Stimulated activated effector memory CD8-positive, alpha-beta T cell treated with anti-CD3 and anti-CD28 coated beads, Interleukin-12 subunit alpha, Interleukin-12 subunit beta, amount 100 ng/mL, for 72 hours (primary cell): ENCODE measurements at regions not wholly inside any gene's neighbourhood (a gene's known extent, or its start where the extent isn't known, plus 50 kb on each side); places are given as distances from the start of the nearest gene placed in this dataset.
A peak's percentile ranks its signal among the peaks of the same experiment; 100 is the strongest.
"Not testable (repeated sequence)": the region's sequence is repeated elsewhere in the genome, so short reads cannot be mapped to it uniquely, and the experiment has no call there.

Source experiments
- ATAC-seq: fragments of 150-1000 bp; cut with Tn5 transposase; 2 replicates; pipeline ENCODE4 v1.10.0; 2021
- DNase-seq, 2 donors: peaks; one replicate each; pipeline ENCODE4 v3.0.0; 2021 to 2022; ENCODE audit warnings: low spot score in 2 of 2
- H3K27ac Mint-ChIP-seq: one replicate; pipeline ENCODE4 v1.8.0; 2022; ENCODE audit warnings: mild to moderate bottlenecking, mixed read lengths
- H3K36me3 Mint-ChIP-seq: one replicate; pipeline ENCODE4 v1.8.0; 2022; ENCODE audit warnings: mild to moderate bottlenecking, mixed read lengths
- H3K4me1 Mint-ChIP-seq: one replicate; pipeline ENCODE4 v1.8.0; 2022; ENCODE audit warnings: mixed read lengths
- H3K4me3 Mint-ChIP-seq: one replicate; pipeline ENCODE4 v1.8.0; 2022; ENCODE audit warnings: mild to moderate bottlenecking, mixed read lengths
- H3K9me3 Mint-ChIP-seq: one replicate; pipeline ENCODE4 v1.8.0; 2022; ENCODE audit warnings: mixed read lengths

DNA sequence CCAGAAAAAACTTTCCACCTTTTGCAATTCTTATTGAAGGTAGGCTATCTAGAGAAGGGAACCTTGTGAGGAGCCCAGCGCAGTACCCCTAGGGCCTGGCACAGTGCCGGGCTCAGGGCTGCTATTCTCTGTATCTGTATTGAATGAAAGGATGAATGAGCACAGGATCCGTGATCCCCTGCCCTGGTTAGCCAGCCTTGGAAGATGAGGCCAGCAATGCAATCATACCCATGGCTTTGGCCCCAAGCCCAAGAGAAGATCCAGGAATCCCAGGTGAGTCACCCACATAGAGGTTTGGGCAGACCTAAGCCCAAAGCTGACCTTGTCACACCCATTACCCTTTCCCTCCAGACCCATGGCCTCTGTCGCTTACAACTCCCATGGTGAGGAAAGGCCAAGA is 92.5 kb upstream of the CD82 start:
- H3K36me3 Mint-ChIP-seq, result no peaks in the 10 kb centered on the region
- H3K9me3 Mint-ChIP-seq, result no peaks in the 10 kb centered on the region
- DNase-seq (no peak), ATAC-seq (no peak)
- H3K4me3 Mint-ChIP-seq, result no peak overlapping the region
- no peak overlapping the region for H3K27ac Mint-ChIP-seq
- H3K4me1 Mint-ChIP-seq, result no peaks in the 10 kb centered on the region

DNA sequence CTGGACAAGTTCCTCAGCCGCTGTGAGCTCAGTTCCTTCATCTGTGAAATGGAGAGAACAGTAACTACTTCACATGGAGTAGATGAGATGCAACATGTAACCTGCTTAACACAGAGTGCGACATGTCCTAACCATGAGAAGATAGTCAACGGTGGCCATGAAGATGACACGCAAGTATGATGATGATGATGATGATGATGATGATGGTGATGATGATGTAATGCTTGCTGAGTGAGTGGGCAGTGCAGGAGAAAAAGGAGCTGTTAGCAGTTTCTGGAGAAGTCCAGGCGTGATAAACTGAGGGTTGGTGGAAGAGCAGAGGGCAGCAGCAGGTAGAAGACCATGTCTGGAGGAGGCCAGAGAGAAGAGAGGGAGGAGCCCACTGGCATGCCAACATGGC is 90.8 kb upstream of the CD82 start:
- H3K27ac Mint-ChIP-seq, result no peak overlapping the region
- H3K4me3 Mint-ChIP-seq, result no peak overlapping the region
- ATAC-seq (no peak), DNase-seq (no peak)
- no peaks in the 10 kb centered on the region for H3K4me1 Mint-ChIP-seq
- H3K36me3 Mint-ChIP-seq, result no peaks in the 10 kb centered on the region
- H3K9me3 Mint-ChIP-seq, result no peaks in the 10 kb centered on the region

DNA sequence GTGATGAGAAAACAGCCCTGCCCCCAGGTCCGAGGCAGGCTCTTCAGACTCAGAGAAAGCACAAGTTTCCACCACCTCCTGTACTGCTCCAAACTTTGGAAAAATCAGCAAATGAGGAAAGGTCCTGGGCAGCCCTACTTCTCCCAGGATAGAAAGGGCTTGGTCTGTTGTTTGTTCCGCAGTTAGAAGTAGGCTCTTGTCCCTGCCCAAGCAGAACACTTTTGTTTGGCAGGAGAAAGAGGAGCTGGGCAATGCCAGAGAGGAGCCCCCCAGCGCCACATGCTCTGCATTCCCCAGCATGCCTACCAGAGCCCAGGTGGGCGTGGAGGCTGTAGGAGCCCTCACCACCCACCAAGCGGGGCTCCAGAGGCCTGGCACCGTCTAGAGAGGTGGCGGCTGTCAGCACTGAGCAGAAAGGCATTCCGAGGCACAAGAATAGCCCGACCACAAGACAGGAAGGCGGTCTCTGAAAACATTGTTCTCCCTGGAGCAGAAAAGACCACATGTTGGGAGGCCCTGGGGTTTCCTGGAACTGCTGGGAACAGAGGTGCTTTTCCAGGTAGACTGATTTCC is 90.3 kb upstream of the CD82 start:
- H3K27ac Mint-ChIP-seq, result no peak overlapping the region
- no peak overlapping the region for H3K4me3 Mint-ChIP-seq
- H3K9me3 Mint-ChIP-seq, result no peaks in the 10 kb centered on the region
- no peak for ATAC-seq
- no peaks in the 10 kb centered on the region for H3K36me3 Mint-ChIP-seq
- DNase-seq, result no peak
- H3K4me1 Mint-ChIP-seq, result no peaks in the 10 kb centered on the region

DNA sequence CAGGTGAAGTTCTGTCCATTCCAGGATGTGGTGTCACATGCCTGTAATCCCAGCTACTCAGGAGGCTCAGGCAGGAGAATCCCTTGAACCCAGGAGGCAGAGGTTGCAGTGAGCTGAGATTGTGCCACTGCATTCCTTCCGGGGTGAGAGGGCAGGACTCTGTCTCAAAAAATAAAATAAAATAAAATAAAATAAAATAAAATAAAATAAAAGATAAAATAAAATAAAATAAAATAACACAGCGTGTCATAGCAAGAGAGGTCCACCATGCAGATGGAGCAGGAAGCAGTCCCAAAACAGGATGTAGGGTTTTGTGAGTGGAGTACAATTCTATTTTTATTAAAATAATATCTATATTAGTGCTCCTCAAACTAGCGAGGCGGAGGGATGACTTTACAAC is 83.1 kb upstream of the CD82 start:
- DNase-seq, H3K36me3 Mint-ChIP-seq, ATAC-seq, H3K27ac Mint-ChIP-seq, H3K4me3 Mint-ChIP-seq, H3K4me1 Mint-ChIP-seq, H3K9me3 Mint-ChIP-seq: not testable (repeated sequence)

- ATAC-seq (no peak), DNase-seq (no peak)
- Mint-ChIP-seq H3K4me3 (no peak overlapping the region), H3K36me3 (no peaks in the 10 kb centered on the region), H3K9me3 (peaks cover 5% of the 10 kb centered on the region), H3K27ac (no peak overlapping the region), H3K4me1 (no peaks in the 10 kb centered on the region)
Observed at GRCh38 chr11:44483919-44484610, 81.4 kb upstream of the CD82 start.

GRCh38 chr11:44488165-44488965 is 77.1 kb upstream of the CD82 start:
- ATAC-seq, result no peak
- H3K4me1 Mint-ChIP-seq, result no peaks in the 10 kb centered on the region
- DNase-seq, result no peak
- H3K27ac Mint-ChIP-seq, result no peak overlapping the region
- H3K4me3 Mint-ChIP-seq, result no peak overlapping the region
- H3K36me3 Mint-ChIP-seq, result no peaks in the 10 kb centered on the region
- H3K9me3 Mint-ChIP-seq, result peaks cover 5% of the 10 kb centered on the region

DNA sequence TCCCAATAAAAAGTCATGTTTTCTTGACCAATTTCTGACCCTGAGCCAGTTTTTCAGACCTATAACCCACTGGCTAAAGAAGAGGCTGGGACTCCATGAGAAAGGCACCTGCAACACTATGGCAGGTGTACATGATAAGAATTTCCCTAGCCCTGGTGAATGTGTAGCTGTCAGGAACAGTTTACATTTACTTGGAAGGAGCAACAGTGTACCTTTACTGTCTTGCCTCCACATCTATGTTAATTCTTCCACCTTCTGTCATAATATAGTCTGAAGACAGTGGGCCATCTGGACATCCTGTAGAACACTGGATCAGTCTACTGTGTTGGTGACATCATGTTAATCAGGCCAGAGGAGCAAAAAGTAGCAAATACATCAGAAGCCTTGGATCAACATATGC is 72.1 kb upstream of the CD82 start:
- Mint-ChIP-seq H3K4me3 (no peak overlapping the region), H3K27ac (no peak overlapping the region)

GRCh38 chr11:44493930-44494329 is 71.5 kb upstream of the CD82 start:
- Mint-ChIP-seq H3K27ac (no peak overlapping the region), H3K36me3 (no peaks in the 10 kb centered on the region), H3K4me1 (no peaks in the 10 kb centered on the region), H3K4me3 (no peak overlapping the region), H3K9me3 (no peaks in the 10 kb centered on the region)
- ATAC-seq (no peak), DNase-seq (no peak)

More for the DNA sequence above, 72.1 kb upstream of the CD82 start:
- ATAC-seq (no peak), DNase-seq (no peak)
- Mint-ChIP-seq H3K36me3 (no peaks in the 10 kb centered on the region), H3K4me1 (no peaks in the 10 kb centered on the region), H3K9me3 (no peaks in the 10 kb centered on the region)

DNA sequence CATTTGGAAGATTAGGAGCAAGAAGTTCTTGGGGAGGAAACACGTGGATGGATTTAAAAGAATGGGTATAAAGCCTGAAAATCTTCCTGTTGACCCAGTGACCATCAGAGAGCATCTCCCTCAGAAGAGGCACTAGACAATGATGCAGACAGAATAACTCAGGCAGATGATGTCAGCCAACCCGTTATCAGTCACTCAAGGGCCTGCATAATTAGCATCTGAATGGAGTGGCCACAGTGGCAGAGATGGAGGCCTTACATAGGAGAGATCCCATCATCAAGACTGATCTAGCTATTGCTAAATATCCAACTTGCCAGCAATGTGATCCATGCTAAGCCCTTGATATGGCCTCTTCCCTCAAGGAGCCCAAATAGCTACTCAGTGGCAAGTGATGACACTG is 70.7 kb upstream of the CD82 start:
- H3K27ac Mint-ChIP-seq, result no peak overlapping the region
- H3K36me3 Mint-ChIP-seq, result no peaks in the 10 kb centered on the region
- ATAC-seq, result no peak
- H3K4me1 Mint-ChIP-seq, result no peaks in the 10 kb centered on the region
- no peak for DNase-seq
- H3K9me3 Mint-ChIP-seq, result no peaks in the 10 kb centered on the region
- no peak overlapping the region for H3K4me3 Mint-ChIP-seq

DNA sequence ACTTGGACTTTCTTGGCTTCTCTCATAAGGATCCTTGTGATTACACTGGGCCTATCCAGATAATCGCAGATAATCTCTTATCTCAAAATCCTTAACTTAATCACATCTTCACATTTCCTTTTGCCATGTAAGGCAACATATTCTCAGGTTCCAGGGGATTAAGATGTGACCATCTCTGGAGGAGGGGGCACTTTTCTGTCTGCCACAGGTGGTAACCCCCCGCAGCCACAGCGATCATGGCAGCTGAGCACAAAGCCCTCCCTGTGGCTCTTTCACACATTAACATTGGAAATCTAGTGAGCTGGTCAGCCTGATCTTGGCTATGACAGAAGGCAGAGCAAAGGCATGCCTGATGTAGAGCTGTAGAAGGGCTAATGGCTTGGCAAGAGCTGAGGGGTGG is 69.1 kb upstream of the CD82 start:
- H3K9me3 Mint-ChIP-seq, result no peaks in the 10 kb centered on the region
- no peaks in the 10 kb centered on the region for H3K36me3 Mint-ChIP-seq
- ATAC-seq, result no peak
- H3K27ac Mint-ChIP-seq, result no peak overlapping the region
- no peak overlapping the region for H3K4me3 Mint-ChIP-seq
- DNase-seq, result no peak
- H3K4me1 Mint-ChIP-seq, result no peaks in the 10 kb centered on the region

DNA sequence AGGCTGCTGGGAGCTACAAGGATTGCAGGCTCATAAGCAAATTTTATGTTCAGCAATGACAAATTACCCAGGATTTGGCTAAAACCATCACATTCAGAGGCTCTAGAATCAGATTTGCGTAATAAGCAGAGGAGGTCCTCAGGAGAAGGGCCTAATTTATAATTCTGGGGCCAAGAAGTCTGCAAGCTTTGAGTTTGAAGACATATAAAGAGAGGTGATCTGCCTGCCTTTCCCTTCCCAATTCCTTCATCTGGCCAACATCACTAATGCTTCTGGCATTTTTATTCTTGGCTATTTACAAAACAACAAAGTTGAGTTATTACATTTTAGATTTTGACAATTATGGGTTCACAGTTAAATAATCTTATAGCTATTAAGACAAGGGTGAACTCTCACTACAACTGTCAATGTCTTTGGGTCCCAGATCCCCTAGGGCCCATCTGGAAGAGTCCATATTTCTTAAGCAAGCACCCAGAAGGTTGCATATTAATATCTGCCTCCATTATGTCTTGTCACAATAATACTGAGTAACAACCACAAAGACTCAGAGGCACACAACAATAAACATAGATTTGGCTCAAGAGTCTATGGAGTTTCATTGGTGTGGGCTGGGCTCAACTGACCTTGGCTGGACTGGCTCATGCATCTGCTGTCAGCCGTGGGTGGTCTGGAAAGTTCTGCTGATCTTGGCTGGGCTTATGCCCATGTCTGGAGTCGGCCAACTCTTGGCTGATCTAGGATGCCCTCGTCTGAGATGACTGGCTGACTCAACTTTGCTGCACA is 67.2 kb upstream of the CD82 start:
- H3K9me3 Mint-ChIP-seq, result no peaks in the 10 kb centered on the region

DNA sequence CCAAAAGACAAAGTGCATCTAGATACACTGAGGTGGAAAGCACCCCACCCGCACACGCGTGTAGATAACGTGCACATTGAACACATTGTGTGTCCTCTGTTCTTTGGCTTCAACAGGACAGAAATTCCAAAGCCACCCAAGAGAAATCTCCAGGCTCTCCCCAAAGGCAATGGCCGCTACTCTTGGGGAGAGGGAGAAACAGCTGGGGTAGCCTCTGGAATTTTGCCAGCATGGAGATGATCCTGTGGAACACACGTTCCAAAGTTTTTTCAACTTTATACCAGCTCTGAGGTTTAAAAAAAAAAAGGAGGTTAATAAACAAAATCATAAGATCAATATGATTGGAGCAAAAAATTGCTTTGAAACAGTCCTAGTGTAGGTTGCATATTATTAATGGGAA is 63.0 kb upstream of the CD82 start:
- H3K27ac Mint-ChIP-seq, result no peak overlapping the region

More for the DNA sequence above, 67.2 kb upstream of the CD82 start:
- Mint-ChIP-seq H3K27ac (no peak overlapping the region), H3K36me3 (no peaks in the 10 kb centered on the region), H3K4me1 (no peaks in the 10 kb centered on the region), H3K4me3 (no peak overlapping the region)
- ATAC-seq (no peak), DNase-seq (no peak)

DNA sequence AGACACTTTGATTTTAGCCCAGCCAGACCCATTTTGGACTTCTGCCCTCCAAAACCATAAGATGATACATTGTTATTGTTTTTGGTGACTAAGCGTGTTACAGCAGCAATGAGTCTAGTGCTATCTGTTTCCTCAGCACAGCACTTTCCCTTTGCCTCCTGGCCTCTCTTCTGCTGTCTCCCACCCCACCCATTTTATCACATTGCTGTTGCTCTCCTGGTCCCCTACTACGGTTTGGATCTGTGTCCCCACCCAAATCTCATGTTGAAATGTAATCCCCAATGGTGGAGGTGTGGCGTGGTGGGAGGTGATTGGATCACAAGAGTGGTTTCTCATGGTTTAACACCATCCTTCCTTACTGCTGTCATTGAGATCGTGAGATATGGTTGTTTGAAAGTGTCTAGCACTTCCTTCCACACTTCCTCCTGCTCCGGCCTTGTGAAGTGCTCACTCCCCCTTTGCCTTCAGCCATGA is 59.8 kb upstream of the CD82 start:
- no peaks in the 10 kb centered on the region for H3K36me3 Mint-ChIP-seq
- H3K4me1 Mint-ChIP-seq, result no peaks in the 10 kb centered on the region
- ATAC-seq (peak; percentile 35), DNase-seq (no peak)
- H3K4me3 Mint-ChIP-seq, result no peak overlapping the region
- H3K9me3 Mint-ChIP-seq, result peaks cover 4% of the 10 kb centered on the region
- no peak overlapping the region for H3K27ac Mint-ChIP-seq

More for the DNA sequence above, 63.0 kb upstream of the CD82 start:
- no peak for ATAC-seq
- Mint-ChIP-seq H3K36me3 (no peaks in the 10 kb centered on the region), H3K4me1 (no peaks in the 10 kb centered on the region), H3K4me3 (no peak overlapping the region), H3K9me3 (peaks cover 4% of the 10 kb centered on the region)
- no peak for DNase-seq

DNA sequence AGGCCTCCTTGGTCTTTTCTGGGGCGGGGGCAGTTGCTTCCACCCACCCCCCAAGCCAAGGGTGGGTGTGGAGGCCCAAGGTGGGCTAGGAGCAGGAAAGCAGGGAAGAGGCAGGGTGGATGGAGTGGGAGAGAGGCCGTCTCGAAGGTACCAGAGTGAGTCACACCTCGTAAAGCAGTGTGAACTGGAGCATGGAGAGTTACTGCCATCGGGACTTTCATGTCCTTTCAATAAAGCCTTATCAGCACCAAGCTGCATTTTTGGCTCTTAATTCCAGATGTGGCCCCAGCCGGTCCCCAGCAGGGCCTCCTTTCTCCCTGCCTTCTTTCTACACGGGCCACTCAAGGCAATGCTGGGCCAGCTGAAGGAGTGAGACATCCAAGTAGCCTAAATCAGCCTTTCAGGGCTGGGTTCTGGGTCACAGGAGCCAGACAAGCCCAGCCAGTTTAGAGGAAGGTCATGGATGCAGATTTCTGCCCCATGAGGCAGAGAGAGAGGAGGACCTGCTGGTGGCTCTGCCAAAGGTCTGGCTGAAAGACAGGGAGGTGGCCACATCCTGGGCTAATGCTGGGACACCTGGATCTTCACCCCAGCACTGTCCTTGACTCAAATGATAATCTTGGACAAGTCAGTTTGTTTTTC is 59.0 kb upstream of the CD82 start:
- ATAC-seq, result no peak

GRCh38 chr11:44507491-44507890 is 58.0 kb upstream of the CD82 start:
- Mint-ChIP-seq H3K9me3 (peaks cover 4% of the 10 kb centered on the region), H3K4me1 (no peaks in the 10 kb centered on the region), H3K36me3 (no peaks in the 10 kb centered on the region), H3K4me3 (no peak overlapping the region), H3K27ac (no peak overlapping the region)
- DNase-seq (no peak), ATAC-seq (no peak)

More for the DNA sequence above, 59.0 kb upstream of the CD82 start:
- Mint-ChIP-seq H3K36me3 (no peaks in the 10 kb centered on the region), H3K27ac (no peak overlapping the region), H3K9me3 (peaks cover 4% of the 10 kb centered on the region), H3K4me1 (no peaks in the 10 kb centered on the region), H3K4me3 (no peak overlapping the region)
- DNase-seq, result no peak
